ENCODE measurements at regions not wholly inside any gene's neighbourhood (a gene's known extent, or its start where the extent isn't known, plus 50 kb on each side); places are given as distances from the start of the nearest gene placed in this dataset.

GRCh38 chr6:2404211-2404929 lies 159.0 kb upstream of the GMDS start:
- H3K9ac ChIP-seq (ENCODE audit: low read length), result no peak overlapping the region
- no peaks in the 10 kb centered on the region; the same call in 1 of the 2 replicates for H3K27me3 ChIP-seq (ENCODE audit: insufficient read depth, low read length)
- no peaks in the 10 kb centered on the region for H3F3A ChIP-seq (ENCODE audit: insufficient read depth, low read length)
- no peaks in the 10 kb centered on the region for H3K9me3 ChIP-seq (ENCODE audit: low read length)
- H3K4me3 ChIP-seq (ENCODE audit: low read depth, low read length, poor library complexity, severe bottlenecking), result no peak overlapping the region
- H4K20me1 ChIP-seq (ENCODE audit: insufficient read depth, low read length), result no peaks in the 10 kb centered on the region
- no peak overlapping the region for H3K4me2 ChIP-seq (ENCODE audit: low read length)
- TF ChIP-seq EZH2 (IDR thresholded peaks at IDR 0.05; ENCODE audit: borderline replicate concordance, low read length) (no peak), CTCF (IDR thresholded peaks at IDR 0.05; ENCODE audit: low read length) (no peak)
- H3K79me2 ChIP-seq (ENCODE audit: insufficient read depth, low read length), result no peaks in the 10 kb centered on the region
- H3K9me2 ChIP-seq (ENCODE audit: low read depth, low read length), result no peaks in the 10 kb centered on the region
- H3K36me3 ChIP-seq (ENCODE audit: insufficient read depth, low read length), result no peaks in the 10 kb centered on the region
- H2AFZ ChIP-seq (ENCODE audit: low read length), result no peak overlapping the region
- no peak overlapping the region for H3K27ac ChIP-seq (ENCODE audit: low read depth, low read length, poor library complexity, severe bottlenecking)
- no peaks in the 10 kb centered on the region for H3K4me1 ChIP-seq (ENCODE audit: insufficient read depth, low read length, severe bottlenecking)

- Histone ChIP-seq H3K27ac (ENCODE audit: low read depth, low read length, poor library complexity, severe bottlenecking) (no peak overlapping the region), H3K9me2 (ENCODE audit: low read depth, low read length) (no peaks in the 10 kb centered on the region), H3K27me3 (ENCODE audit: insufficient read depth, low read length) (no peaks in the 10 kb centered on the region; the same call in 1 of the 2 replicates), H3K9ac (ENCODE audit: low read length) (no peak overlapping the region), H3K9me3 (ENCODE audit: low read length) (no peaks in the 10 kb centered on the region), H3F3A (ENCODE audit: insufficient read depth, low read length) (no peaks in the 10 kb centered on the region), H2AFZ (ENCODE audit: low read length) (no peak overlapping the region), H3K4me1 (ENCODE audit: insufficient read depth, low read length, severe bottlenecking) (no peaks in the 10 kb centered on the region), H3K4me3 (ENCODE audit: low read depth, low read length, poor library complexity, severe bottlenecking) (no peak overlapping the region), H3K4me2 (ENCODE audit: low read length) (no peak overlapping the region), H3K36me3 (ENCODE audit: insufficient read depth, low read length) (no peaks in the 10 kb centered on the region), H4K20me1 (ENCODE audit: insufficient read depth, low read length) (no peaks in the 10 kb centered on the region), H3K79me2 (ENCODE audit: insufficient read depth, low read length) (no peaks in the 10 kb centered on the region)
- TF ChIP-seq CTCF (IDR thresholded peaks at IDR 0.05; ENCODE audit: low read length), result no peak
- TF ChIP-seq EZH2 (IDR thresholded peaks at IDR 0.05; ENCODE audit: borderline replicate concordance, low read length), result no peak
These were observed 158.1 kb upstream of the GMDS start for GRCh38 chr6:2403546-2403945.

GRCh38 chr6:2396846-2397630 lies 151.6 kb upstream of the GMDS start:
- Histone ChIP-seq H2AFZ (ENCODE audit: low read length) (no peak overlapping the region), H3K79me2 (ENCODE audit: insufficient read depth, low read length) (no peaks in the 10 kb centered on the region), H3K9me2 (ENCODE audit: low read depth, low read length) (no peaks in the 10 kb centered on the region), H4K20me1 (ENCODE audit: insufficient read depth, low read length) (no peaks in the 10 kb centered on the region), H3K27me3 (ENCODE audit: insufficient read depth, low read length) (no peaks in the 10 kb centered on the region; the same call in 1 of the 2 replicates), H3K4me2 (ENCODE audit: low read length) (no peak overlapping the region), H3K9me3 (ENCODE audit: low read length) (no peaks in the 10 kb centered on the region), H3K36me3 (ENCODE audit: insufficient read depth, low read length) (no peaks in the 10 kb centered on the region), H3K9ac (ENCODE audit: low read length) (no peak overlapping the region), H3K27ac (ENCODE audit: low read depth, low read length, poor library complexity, severe bottlenecking) (no peak overlapping the region), H3K4me1 (ENCODE audit: insufficient read depth, low read length, severe bottlenecking) (no peaks in the 10 kb centered on the region), H3K4me3 (ENCODE audit: low read depth, low read length, poor library complexity, severe bottlenecking) (no peak overlapping the region), H3F3A (ENCODE audit: insufficient read depth, low read length) (no peaks in the 10 kb centered on the region)
- TF ChIP-seq CTCF (IDR thresholded peaks at IDR 0.05; ENCODE audit: low read length), result no peak
- TF ChIP-seq EZH2 (IDR thresholded peaks at IDR 0.05; ENCODE audit: borderline replicate concordance, low read length), result no peak

All from OCI-LY1 (cell line).